SU-DHL-6 (cell line): ENCODE measurements at regions not wholly inside any gene's neighbourhood (a gene's known extent, or its start where the extent isn't known, plus 50 kb on each side); places are given as distances from the start of the nearest gene placed in this dataset.

ENCODE experiments used
- CTCF ChIP-seq: fragments of 200-600 bp; sonication (generic); IDR thresholded peaks from one replicate; pipeline ENCODE4 v1.5.1; 2017; ENCODE audit warnings: antibody characterized with exemption, mild to moderate bottlenecking, low read length, moderate library complexity; ENCODE audit not compliant: insufficient read depth, poor library complexity, severe bottlenecking
- EZH2phosphoT487 ChIP-seq: fragments of 200-600 bp; sonication (generic), shearing (Covaris generic); conservative IDR thresholded peaks from 2 replicates; pipeline ENCODE4 v1.6.1; 2018; ENCODE audit warnings: mild to moderate bottlenecking, antibody characterized with exemption, low read length, moderate library complexity, mixed read lengths

- TF ChIP-seq CTCF (no peak), EZH2phosphoT487 (no peak)
Observed at GRCh38 chr1:91190996-91191395, 169.2 kb upstream of the ZNF644 start.
